HCT116 (cell line): ENCODE measurements at regions not wholly inside any gene's neighbourhood (a gene's known extent, or its start where the extent isn't known, plus 50 kb on each side); places are given as distances from the start of the nearest gene placed in this dataset.

Experiments used
- ATAC-seq: fragments of 200-7000 bp; cut with Tn5 transposase; 2 replicates; pipeline ENCODE4 v1.9.1; 2020; ENCODE audit warnings: mild to moderate bottlenecking, moderate library complexity
- BruUV-seq: library from RNA; stranded (reverse); fragments of 400-500 nt; replicated peaks from 2 replicates; lab custom pipeline; 2021; lab: Mats Ljungman, UMichigan
- CTCF ChIA-PET: fragments of 300-600 bp; sonication (Branson Sonifier 250); formaldehyde crosslinking; loops from one replicate; lab custom pipeline; 2021; ENCODE audit warnings: antibody characterized with exemption; lab: Charles Lee
- POLR2A ChIA-PET: fragments of 300-600, 350-600 bp; sonication (Branson Sonifier 250); formaldehyde crosslinking; loops from one replicate; lab custom pipeline; 2021; ENCODE audit warnings: antibody characterized with exemption; lab: Charles Lee
- RAD21 ChIA-PET, 2 experiments: fragments of 300-600 bp; sonication (Branson Sonifier 250); formaldehyde crosslinking; loops; one replicate each; lab custom pipeline; 2023; ENCODE audit warnings: low total read pairs in 2 of 2; ENCODE audit not compliant: uncharacterized antibody in 2 of 2, unreplicated experiment in 2 of 2, low non-redundant PET in 1 of 2; lab: Charles Lee
- DNase-seq: peaks from one replicate; pipeline ENCODE4 v3.0.0-alpha.2; 2010; ENCODE audit warnings: low read depth, low spot score
- H2AFZ ChIP-seq: fragments of 200-600 bp; shearing (Covaris generic), sonication (generic); 2 replicates; pipeline ENCODE4 v1.6.1; 2017; ENCODE audit warnings: low read depth, mixed run types, mixed read lengths, antibody characterized with exemption, low read length; ENCODE audit not compliant: poor library complexity, severe bottlenecking
- H3K27ac ChIP-seq: 2 replicates; pipeline ENCODE4 v1.5.1; 2012; ENCODE audit warnings: low read depth, low read length
- H3K27me3 ChIP-seq: fragments of 200-600 bp; sonication (generic); 2 replicates; pipeline ENCODE4 v1.6.1; 2016; ENCODE audit warnings: mixed run types, low read length, mixed read lengths; ENCODE audit not compliant: insufficient read depth
- H3K36me3 ChIP-seq, 2 experiments: fragments of 200-500 bp in 1 of 2; fragments of 200-600 bp in 1 of 2; sonication (Bioruptor generic) in 1 of 2; sonication (generic) in 1 of 2; 2 replicates each; pipeline versions ENCODE4 v1.5.1 to v1.6.1; 2014 to 2016; ENCODE audit warnings: low read length in 2 of 2, inconsistent platforms in 1 of 2, mixed read lengths in 1 of 2, mixed run types in 1 of 2; ENCODE audit not compliant: insufficient read depth in 2 of 2, control insufficient read depth in 1 of 2
- H3K4me1 ChIP-seq, 2 experiments: fragments of 200-600 bp in 1 of 2; sonication (generic) in 1 of 2; 2 replicates each; pipeline versions ENCODE4 v1.5.1 to v1.6.1; 2012 to 2017; ENCODE audit warnings: low read length in 2 of 2, inconsistent platforms in 1 of 2, mild to moderate bottlenecking in 1 of 2, mixed read lengths in 1 of 2, mixed run types in 1 of 2, moderate library complexity in 1 of 2; ENCODE audit not compliant: insufficient read depth in 2 of 2, control insufficient read depth in 1 of 2
- H3K4me2 ChIP-seq: fragments of 200-600 bp; sonication (generic); 2 replicates; pipeline ENCODE4 v1.6.1; 2017; ENCODE audit warnings: mixed run types, low read length, mixed read lengths
- H3K4me3 ChIP-seq, 2 experiments: fragments of 200-600 bp in 1 of 2; sonication (generic) in 1 of 2; replicated peaks in 1 of 2; 2 replicates each; pipeline ENCODE4 v1.5.1; 2011 to 2016; ENCODE audit warnings: low read length in 2 of 2, control low read depth in 1 of 2, low read depth in 1 of 2, mild to moderate bottlenecking in 1 of 2, mixed read lengths in 1 of 2, mixed run types in 1 of 2
- H3K79me2 ChIP-seq: fragments of 200-600 bp; sonication (generic); 2 replicates; pipeline ENCODE4 v1.6.1; 2017; ENCODE audit warnings: mild to moderate bottlenecking, mixed run types, low read length, moderate library complexity, mixed read lengths; ENCODE audit not compliant: insufficient read depth
- H3K9ac ChIP-seq: fragments of 200-600 bp; sonication (generic); 2 replicates; pipeline ENCODE4 v1.6.1; 2016; ENCODE audit warnings: low read length, mixed read lengths
- H3K9me2 ChIP-seq: fragments of 200-600 bp; sonication (generic), shearing (Covaris generic); 2 replicates; pipeline ENCODE4 v1.6.1; 2017; ENCODE audit warnings: mixed run types, mild to moderate bottlenecking, moderate library complexity; ENCODE audit not compliant: insufficient read depth
- H3K9me3 ChIP-seq, 2 experiments: fragments of 200-500 bp in 1 of 2; fragments of 200-600 bp in 1 of 2; sonication (Bioruptor generic) in 1 of 2; sonication (generic) in 1 of 2; 2 replicates each; pipeline ENCODE4 v1.6.1; 2014 to 2017; ENCODE audit warnings: low read length in 2 of 2, mixed read lengths in 2 of 2, inconsistent platforms in 1 of 2, low read depth in 1 of 2, mild to moderate bottlenecking in 1 of 2, mixed run types in 1 of 2, moderate library complexity in 1 of 2; ENCODE audit not compliant: control insufficient read depth in 1 of 2, insufficient read depth in 1 of 2
- H4K20me1 ChIP-seq: fragments of 200-600 bp; sonication (generic), shearing (Covaris generic); 2 replicates; pipeline ENCODE4 v1.6.1; 2017; ENCODE audit warnings: mixed run types, mild to moderate bottlenecking, moderate library complexity; ENCODE audit not compliant: insufficient read depth
- ATF3 ChIP-seq: IDR thresholded peaks from 2 replicates; pipeline ENCODE4 v1.6.1; 2012
- CBX3 ChIP-seq: IDR thresholded peaks from 2 replicates; pipeline ENCODE4 v1.6.1; 2012; ENCODE audit warnings: low read depth
- CEBPB ChIP-seq: IDR thresholded peaks from 2 replicates; pipeline ENCODE4 v1.6.1; 2012; ENCODE audit warnings: low read depth
- CTCF ChIP-seq, 3 experiments: fragments of 200-600 bp in 1 of 3; sonication (generic) in 1 of 3; IDR thresholded peaks in 2 of 3; conservative IDR thresholded peaks in 1 of 3; 2 replicates each; pipeline ENCODE4 v1.5.1; 2012 to 2017; ENCODE audit warnings: low read depth in 2 of 3, low read length in 2 of 3, antibody characterized with exemption in 1 of 3, borderline replicate concordance in 1 of 3, control low read depth in 1 of 3, mild to moderate bottlenecking in 1 of 3, mixed read lengths in 1 of 3, mixed run types in 1 of 3, moderate library complexity in 1 of 3; ENCODE audit not compliant: insufficient read depth in 1 of 3
- EGR1 ChIP-seq: IDR thresholded peaks from 2 replicates; pipeline ENCODE4 v1.6.1; 2012; ENCODE audit warnings: low read depth
- ELF1 ChIP-seq: IDR thresholded peaks from 2 replicates; pipeline ENCODE4 v1.6.1; 2012; ENCODE audit warnings: low read depth, borderline replicate concordance
- EZH2 ChIP-seq: fragments of 200-600 bp; sonication (generic); IDR thresholded peaks from 2 replicates; pipeline ENCODE4 v1.6.1; 2017; ENCODE audit warnings: antibody characterized with exemption, mixed run types
- JUND ChIP-seq: IDR thresholded peaks from 2 replicates; pipeline ENCODE4 v1.6.1; 2012
- POLR2A ChIP-seq: IDR thresholded peaks from 2 replicates; pipeline ENCODE4 v1.7.0; 2011; ENCODE audit warnings: borderline replicate concordance; ENCODE audit not compliant: insufficient read depth, insufficient read length; ENCODE audit errors: extremely low read depth
- POLR2AphosphoS5 ChIP-seq: IDR thresholded peaks from 2 replicates; pipeline ENCODE4 v1.6.1; 2011; ENCODE audit warnings: mild to moderate bottlenecking, low read depth, low read length, moderate library complexity
- RAD21 ChIP-seq: IDR thresholded peaks from 2 replicates; pipeline ENCODE4 v1.6.1; 2012; ENCODE audit warnings: low read depth, mild to moderate bottlenecking
- REST ChIP-seq: IDR thresholded peaks from 2 replicates; pipeline ENCODE4 v1.6.1; 2012; ENCODE audit warnings: low read depth
- SP1 ChIP-seq: IDR thresholded peaks from 2 replicates; pipeline ENCODE4 v1.6.1; 2012; ENCODE audit warnings: low read depth
- SRF ChIP-seq: IDR thresholded peaks from 2 replicates; pipeline ENCODE4 v1.6.1; 2012; ENCODE audit warnings: low read depth
- TCF7L2 ChIP-seq: IDR thresholded peaks from 2 replicates; pipeline ENCODE4 v1.7.0; 2011; ENCODE audit warnings: borderline replicate concordance, inconsistent platforms; ENCODE audit not compliant: insufficient read depth, insufficient read length; ENCODE audit errors: extremely low read depth
- YY1 ChIP-seq: IDR thresholded peaks from 2 replicates; pipeline ENCODE4 v1.6.1; 2011; ENCODE audit warnings: low read length, low read depth, moderate library complexity, mild to moderate bottlenecking; ENCODE audit not compliant: insufficient replicate concordance; ENCODE audit errors: extremely low read depth
- ZBTB33 ChIP-seq: IDR thresholded peaks from 2 replicates; pipeline ENCODE4 v1.6.1; 2011; ENCODE audit warnings: mild to moderate bottlenecking, low read length, moderate library complexity; ENCODE audit not compliant: insufficient replicate concordance; ENCODE audit errors: extremely low read depth
- ZFX ChIP-seq: fragments of 450-650 bp; IDR thresholded peaks from 2 replicates; pipeline ENCODE4 v1.6.1; 2017
- ZNF274 ChIP-seq: fragments of 200-500 bp; sonication (Bioruptor generic); IDR thresholded peaks from 2 replicates; pipeline ENCODE4 v1.6.1; 2014; ENCODE audit warnings: mild to moderate bottlenecking, low read depth, low read length, inconsistent platforms
- intact Hi-C: fragments of 100-400 bp; cut with micrococcal nuclease; formaldehyde crosslinking; loops from 2 replicates; pipeline ENCODE4 v1.10.0; 2022

- intact Hi-C loops = no loop called here
- RAD21 ChIA-PET = no interaction called here
- Histone ChIP-seq H3K9me3 (no peaks in the 10 kb centered on the region), H3K9me2 (no peaks in the 10 kb centered on the region), H3K9ac (no peak overlapping the region), H3K4me1 (no peaks in the 10 kb centered on the region), H4K20me1 (no peaks in the 10 kb centered on the region), H3K4me3 (no peak overlapping the region), H3K27ac (no peak overlapping the region), H3K27me3 (no peaks in the 10 kb centered on the region), H2AFZ (no peak overlapping the region), H3K79me2 (no peaks in the 10 kb centered on the region), H3K4me2 (no peak overlapping the region), H3K36me3 (no peaks in the 10 kb centered on the region)
- CTCF ChIA-PET = no interaction called here
- no peak for TF ChIP-seq POLR2A
- no peak for TF ChIP-seq JUND
- no peak for TF ChIP-seq ZBTB33
- no peak for TF ChIP-seq ATF3
- no peak for TF ChIP-seq TCF7L2
- TF ChIP-seq CEBPB = no peak
- no peak for TF ChIP-seq YY1
- TF ChIP-seq ZFX = no peak
- no peak for TF ChIP-seq EGR1
- no peak for TF ChIP-seq SRF
- no peak for TF ChIP-seq ELF1
- TF ChIP-seq ZNF274 = no peak
- no peak for TF ChIP-seq SP1
- TF ChIP-seq RAD21 = no peak
- TF ChIP-seq EZH2 = no peak
- no peak for TF ChIP-seq POLR2AphosphoS5
- no peak for TF ChIP-seq CBX3
- TF ChIP-seq REST = no peak
- no peak for TF ChIP-seq CTCF (IDR thresholded peaks at IDR 0.05 in 2 of 3, conservative IDR thresholded peaks at IDR 0.05 in 1 of 3; ENCODE audit: borderline replicate concordance in 1 of 3, insufficient read depth in 1 of 3, low read depth in 2 of 3, low read length in 2 of 3)
- BruUV-seq = no TSS peak
- POLR2A ChIA-PET = no interaction called here
- DNase-seq (no peak), ATAC-seq (no peak)
Measured at GRCh38 chrX:5233830-5234229, 994.8 kb downstream of the NLGN4X start.
